HG03280 (cell line): ENCODE measurements at regions not wholly inside any gene's neighbourhood (a gene's known extent, or its start where the extent isn't known, plus 50 kb on each side); places are given as distances from the start of the nearest gene placed in this dataset.

Experiments
- ATAC-seq: cut with Tn5 transposase; IDR thresholded peaks from one replicate; pipeline ENCODE4 v1.9.1; 2021; ENCODE audit warnings: mild to moderate bottlenecking, moderate library complexity; ENCODE audit not compliant: unreplicated experiment

GRCh38 chr2:122368576-122369243 lies 613.3 kb downstream of the TSN start:
- ATAC-seq = no peak

- no peak for ATAC-seq
These were observed 623.1 kb downstream of the TSN start for GRCh38 chr2:122378521-122378920.

GRCh38 chr2:122384768-122385333 lies 629.4 kb downstream of the TSN start:
- no peak for ATAC-seq

- no peak for ATAC-seq
These were observed 632.8 kb downstream of the TSN start for GRCh38 chr2:122388208-122388607.

- ATAC-seq = no peak
These were observed 634.2 kb downstream of the TSN start for GRCh38 chr2:122389694-122390093.

GRCh38 chr2:122390406-122390805 lies 635.0 kb downstream of the TSN start:
- ATAC-seq = no peak

- ATAC-seq = no peak
These were observed 636.3 kb downstream of the TSN start for GRCh38 chr2:122391726-122392125.

- ATAC-seq = no peak
These were observed 640.2 kb downstream of the TSN start for GRCh38 chr2:122395687-122396086.

GRCh38 chr2:122411231-122411630 lies 655.8 kb downstream of the TSN start:
- no peak for ATAC-seq

GRCh38 chr2:122412360-122412759 lies 656.9 kb downstream of the TSN start:
- ATAC-seq = no peak

GRCh38 chr2:122414902-122415301 lies 659.5 kb downstream of the TSN start:
- ATAC-seq = no peak

- no peak for ATAC-seq
These were observed 661.7 kb downstream of the TSN start for GRCh38 chr2:122417114-122417513.

GRCh38 chr2:122421775-122422174 lies 666.3 kb downstream of the TSN start:
- ATAC-seq = no peak

GRCh38 chr2:122422384-122422991 lies 667.0 kb downstream of the TSN start:
- no peak for ATAC-seq

- no peak for ATAC-seq
These were observed 668.5 kb downstream of the TSN start for GRCh38 chr2:122423934-122424333.

GRCh38 chr2:122433123-122433754 lies 677.8 kb downstream of the TSN start:
- no peak for ATAC-seq

- ATAC-seq = no peak
These were observed 689.6 kb downstream of the TSN start for GRCh38 chr2:122445003-122445402.

- peak; percentile 50 for ATAC-seq
These were observed 691.3 kb downstream of the TSN start for GRCh38 chr2:122446761-122447160.

GRCh38 chr2:122447237-122447636 lies 691.8 kb downstream of the TSN start:
- ATAC-seq = no peak

- no peak for ATAC-seq
These were observed 695.6 kb downstream of the TSN start for GRCh38 chr2:122451040-122451439.

GRCh38 chr2:122451697-122452096 lies 696.2 kb downstream of the TSN start:
- no peak for ATAC-seq

GRCh38 chr2:122469147-122469546 lies 713.7 kb downstream of the TSN start:
- no peak for ATAC-seq
